Adrenal gland (tissue), 5 donors: ENCODE measurements at regions not wholly inside any gene's neighbourhood (a gene's known extent, or its start where the extent isn't known, plus 50 kb on each side); places are given as distances from the start of the nearest gene placed in this dataset.

Experiments
- CTCF ChIP-seq, 6 experiments: fragments of 450-650 bp in 4 of 6; fragments of 200-600 bp in 2 of 6; sonication (generic) in 1 of 6; IDR thresholded peaks; 1 replicate in 5 of 6; 2 replicates in 1 of 6; pipeline versions ENCODE4 v1.5.1 to v1.8.0; 2016 to 2021; ENCODE audit warnings: antibody characterized with exemption in 6 of 6, mild to moderate bottlenecking in 2 of 6, moderate library complexity in 1 of 6
- POLR2A ChIP-seq, 2 donors: fragments of 450-650 bp; IDR thresholded peaks; one replicate each; pipeline ENCODE4 v1.6.1; 2017; ENCODE audit warnings: antibody characterized with exemption in 2 of 2, mild to moderate bottlenecking in 2 of 2, moderate library complexity in 1 of 2
- donor health status: DM: no; HTN: no; CAD: no.

GRCh38 chr2:221642447-221642846 lies 70.3 kb upstream of the EPHA4 start:
- no peak for TF ChIP-seq CTCF (IDR thresholded peaks at IDR 0.05)
- TF ChIP-seq POLR2A (IDR thresholded peaks at IDR 0.05) = no peak
